Hematopoietic multipotent progenitor cell (in vitro differentiated cells): ENCODE measurements at regions not wholly inside any gene's neighbourhood (a gene's known extent, or its start where the extent isn't known, plus 50 kb on each side); places are given as distances from the start of the nearest gene placed in this dataset.

Experiments
- DNase-seq, 3 donors: peaks; one replicate each; pipeline ENCODE4 v3.0.0-alpha.2; 2011 to 2015; ENCODE audit warnings: low read depth in 2 of 3, low spot score in 2 of 3

- no peak for DNase-seq
Measured at GRCh38 chr10:27451054-27451453, 53.0 kb upstream of the RAB18 start.

GRCh38 chr10:27450225-27450624, 53.9 kb upstream of the RAB18 start:
- DNase-seq: peak in 1 of 3 donors; percentile 13

- no peak for DNase-seq
Measured at GRCh38 chr10:27449571-27449970, 54.5 kb upstream of the RAB18 start.

- no peak for DNase-seq
Measured at GRCh38 chr10:27448921-27449320, 55.2 kb upstream of the RAB18 start.

GRCh38 chr10:27447540-27447939, 56.6 kb upstream of the RAB18 start:
- peak in 1 of 3 donors; percentile 29 for DNase-seq

GRCh38 chr10:27446091-27446918, 57.8 kb upstream of the RAB18 start:
- peak in 1 of 3 donors; percentile 69 for DNase-seq

GRCh38 chr10:27445070-27445469, 59.0 kb upstream of the RAB18 start:
- DNase-seq: no peak

- no peak for DNase-seq
Measured at GRCh38 chr10:27440478-27440877, 63.6 kb upstream of the RAB18 start.

GRCh38 chr10:27440021-27440420, 64.1 kb upstream of the RAB18 start:
- DNase-seq: no peak

- DNase-seq: no peak
Measured at GRCh38 chr10:27439101-27439500, 65.0 kb upstream of the RAB18 start.

GRCh38 chr10:27437775-27438174, 66.3 kb upstream of the RAB18 start:
- no peak for DNase-seq

- no peak for DNase-seq
Measured at GRCh38 chr10:27436710-27437109, 67.4 kb upstream of the RAB18 start.

- no peak for DNase-seq
Measured at GRCh38 chr10:27433976-27434375, 70.1 kb upstream of the RAB18 start.

- no peak for DNase-seq
Measured at GRCh38 chr10:27426948-27427467, 77.1 kb upstream of the RAB18 start.

GRCh38 chr10:27413831-27414348, 90.2 kb upstream of the RAB18 start:
- DNase-seq: no peak

- DNase-seq: peak in 1 of 3 donors; percentile 18
Measured at GRCh38 chr10:27413387-27413786, 90.7 kb upstream of the RAB18 start.

GRCh38 chr10:27410153-27410552, 94.0 kb upstream of the RAB18 start:
- no peak for DNase-seq

- DNase-seq: no peak
Measured at GRCh38 chr10:27407271-27407670, 96.8 kb upstream of the RAB18 start.

- DNase-seq: peak in 1 of 3 donors; percentile 4
Measured at GRCh38 chr10:27399871-27400270, 104.2 kb upstream of the RAB18 start.

- no peak for DNase-seq
Measured at GRCh38 chr10:27393961-27394360, 110.1 kb upstream of the RAB18 start.

- DNase-seq: no peak
Measured at GRCh38 chr10:27392606-27393005, 111.5 kb upstream of the RAB18 start.

GRCh38 chr10:27391916-27392315, 112.2 kb upstream of the RAB18 start:
- no peak for DNase-seq
